Ectodermal cell (in vitro differentiated cells): ENCODE measurements at regions not wholly inside any gene's neighbourhood (a gene's known extent, or its start where the extent isn't known, plus 50 kb on each side); places are given as distances from the start of the nearest gene placed in this dataset.

ENCODE experiments used
- H3K27ac ChIP-seq: 2 replicates; pipeline ENCODE4 v1.7.0; 2013; ENCODE audit warnings: mild to moderate bottlenecking, low read depth, low read length; ENCODE audit not compliant: insufficient read depth, poor library complexity, severe bottlenecking
- H3K27me3 ChIP-seq: 2 replicates; pipeline ENCODE4 v1.7.0; 2013; ENCODE audit warnings: mild to moderate bottlenecking, low read length; ENCODE audit not compliant: insufficient read depth, control insufficient read depth, poor library complexity, severe bottlenecking
- H3K36me3 ChIP-seq: one replicate; pipeline ENCODE4 v1.7.0; 2013; ENCODE audit warnings: low read length; ENCODE audit not compliant: control insufficient read depth, insufficient read depth
- H3K4me1 ChIP-seq: one replicate; pipeline ENCODE4 v1.7.0; 2013; ENCODE audit warnings: low read length; ENCODE audit not compliant: control insufficient read depth, insufficient read depth
- H3K4me3 ChIP-seq: 2 replicates; pipeline ENCODE4 v1.7.0; 2013; ENCODE audit warnings: low read depth, low read length, control low read depth; ENCODE audit not compliant: insufficient read depth
- H3K9me3 ChIP-seq: 2 replicates; pipeline ENCODE4 v1.7.0; 2013; ENCODE audit warnings: mild to moderate bottlenecking, low read length, moderate library complexity; ENCODE audit not compliant: control insufficient read depth
- WGBS, 2 experiments: methylation state at CpG; one replicate each; pipeline ENCODE4 v1.1.7; 2013; ENCODE audit warnings: missing lambda C conversion rate in 2 of 2; 5-methylcytosine and 5-hydroxymethylcytosine counted together

GRCh38 chr1:30418939-30419720 is 304.3 kb downstream of the MATN1 start:
- WGBS, 2 experiments = 90 to 95% methylated on average over 7 of the region's 7 CpGs
- H3K27ac ChIP-seq = no peak overlapping the region
- no peaks in the 10 kb centered on the region for H3K36me3 ChIP-seq
- H3K27me3 ChIP-seq = no peaks in the 10 kb centered on the region
- H3K9me3 ChIP-seq = no peaks in the 10 kb centered on the region
- no peak overlapping the region for H3K4me3 ChIP-seq
- no peaks in the 10 kb centered on the region for H3K4me1 ChIP-seq

DNA sequence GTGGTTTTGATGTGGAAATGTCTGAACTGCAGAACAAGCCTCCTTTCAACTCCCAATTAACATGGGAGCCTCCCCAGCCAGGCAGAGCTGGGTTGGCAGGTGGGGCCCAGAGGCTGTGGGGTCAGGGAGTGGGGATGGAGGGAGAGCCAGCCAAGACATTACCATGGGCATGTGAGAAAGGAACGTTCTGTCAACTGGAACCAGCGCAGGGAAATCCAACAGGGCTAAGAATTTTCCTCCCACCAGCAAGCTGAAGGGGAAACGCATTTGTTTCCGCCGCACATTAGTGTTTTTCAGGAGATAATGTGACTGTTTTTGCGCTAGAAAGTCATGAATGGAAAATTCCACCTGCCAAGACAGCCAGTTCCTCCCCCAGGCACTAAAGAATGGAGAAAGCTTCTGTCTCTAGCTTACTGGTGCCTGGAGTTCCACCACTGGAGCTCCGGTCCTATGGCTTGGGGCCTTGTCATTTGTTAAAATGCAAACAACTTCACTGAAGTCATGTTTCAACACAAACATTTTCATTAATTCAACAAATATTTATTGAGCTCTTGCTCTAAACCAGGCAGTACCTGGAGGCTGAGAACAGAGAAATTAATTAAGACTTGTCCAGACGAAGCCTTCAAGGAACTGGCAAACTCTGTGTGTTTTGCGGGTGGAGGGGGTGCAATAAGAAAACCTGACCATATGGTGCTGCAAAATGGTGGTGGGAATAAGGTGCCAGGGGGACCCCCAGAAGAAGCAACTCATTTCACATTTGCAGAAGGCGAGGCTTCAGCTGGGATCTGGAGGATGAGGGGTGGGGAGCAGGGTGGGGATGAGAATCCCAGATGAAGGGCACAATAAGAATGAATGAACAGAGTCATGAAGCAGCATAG is 305.1 kb downstream of the MATN1 start:
- H3K4me1 ChIP-seq = no peaks in the 10 kb centered on the region
- no peaks in the 10 kb centered on the region for H3K27me3 ChIP-seq
- no peaks in the 10 kb centered on the region for H3K9me3 ChIP-seq
- H3K4me3 ChIP-seq = no peak overlapping the region
- no peak overlapping the region for H3K27ac ChIP-seq
- no peaks in the 10 kb centered on the region for H3K36me3 ChIP-seq
- WGBS, 2 experiments = 92 to 93% methylated on average over 10 of the region's 10 CpGs

DNA sequence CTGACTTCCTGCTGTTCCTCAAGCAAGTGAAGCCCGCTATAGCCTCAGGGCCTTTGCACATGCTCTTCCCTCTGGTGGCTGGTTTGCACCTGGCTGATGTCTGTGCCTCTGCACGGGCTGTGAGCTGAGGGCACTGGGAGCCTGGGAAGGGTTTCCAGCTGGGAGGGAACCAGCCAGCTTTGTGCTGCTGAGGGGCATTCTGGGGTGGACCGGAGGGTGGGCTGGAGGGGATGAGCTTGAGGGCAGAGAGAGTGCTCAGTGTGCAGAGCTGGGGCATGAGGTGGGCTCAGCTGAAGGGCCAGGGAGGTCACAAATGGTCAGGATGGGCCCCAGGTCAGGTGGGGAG is 305.7 kb downstream of the MATN1 start:
- Histone ChIP-seq H3K4me1 (no peaks in the 10 kb centered on the region), H3K9me3 (no peaks in the 10 kb centered on the region), H3K36me3 (no peaks in the 10 kb centered on the region), H3K27ac (no peak overlapping the region), H3K4me3 (no peak overlapping the region), H3K27me3 (no peaks in the 10 kb centered on the region)
- 89 to 92% methylated on average over 3 of the region's 3 CpGs for WGBS, 2 experiments

GRCh38 chr1:30417001-30417700 is 306.2 kb downstream of the MATN1 start:
- no peaks in the 10 kb centered on the region for H3K4me1 ChIP-seq
- no peak overlapping the region for H3K27ac ChIP-seq
- H3K36me3 ChIP-seq = no peaks in the 10 kb centered on the region
- H3K4me3 ChIP-seq = no peak overlapping the region
- H3K27me3 ChIP-seq = no peaks in the 10 kb centered on the region
- H3K9me3 ChIP-seq = no peaks in the 10 kb centered on the region
- 85 to 87% methylated on average over 11 of the region's 11 CpGs for WGBS, 2 experiments

GRCh38 chr1:30416221-30416820 is 307.1 kb downstream of the MATN1 start:
- H3K4me3 ChIP-seq = no peak overlapping the region
- H3K27me3 ChIP-seq = no peaks in the 10 kb centered on the region
- H3K27ac ChIP-seq = no peak overlapping the region
- H3K4me1 ChIP-seq = no peaks in the 10 kb centered on the region
- H3K36me3 ChIP-seq = no peaks in the 10 kb centered on the region
- no peaks in the 10 kb centered on the region for H3K9me3 ChIP-seq
- 66 to 75% methylated on average over 6 of the region's 6 CpGs for WGBS, 2 experiments

DNA sequence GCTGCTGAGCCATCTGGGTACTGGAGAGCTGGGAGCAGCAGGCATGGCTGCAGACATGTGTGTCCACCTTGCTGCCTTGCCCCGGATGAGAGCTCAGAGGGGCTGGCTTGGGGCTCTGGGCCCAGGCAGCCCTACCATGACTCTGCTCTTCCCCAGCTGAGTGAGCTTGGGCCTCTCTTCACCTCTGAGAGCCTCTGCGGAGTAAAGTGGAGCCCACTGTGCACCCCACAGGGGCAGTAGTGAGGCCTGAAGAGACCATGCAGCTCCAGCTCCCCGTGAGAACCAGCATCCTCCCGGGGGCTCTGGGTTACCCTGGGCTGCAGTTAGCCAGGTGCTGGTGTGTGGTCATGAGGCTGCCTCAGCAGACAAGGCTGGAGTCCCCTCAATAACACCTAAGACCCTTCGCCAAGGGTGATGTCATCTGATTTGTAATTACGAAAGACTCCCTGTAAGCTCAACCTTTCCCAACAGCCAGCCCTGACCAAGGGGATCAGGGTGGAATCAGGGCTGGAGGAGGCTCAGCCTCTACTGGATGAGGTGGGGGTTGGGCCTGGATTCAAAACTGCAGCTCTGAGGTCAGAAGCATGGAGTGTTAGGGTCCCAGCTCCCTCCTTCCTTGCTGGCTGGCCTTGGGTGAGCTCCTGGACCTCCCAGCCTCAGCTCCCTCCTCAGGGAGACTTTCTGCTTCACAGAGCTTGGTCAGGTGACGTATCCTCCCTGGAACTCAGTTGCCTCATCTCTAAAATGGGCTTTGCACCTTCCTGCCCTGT is 308.0 kb downstream of the MATN1 start:
- no peaks in the 10 kb centered on the region for H3K27me3 ChIP-seq
- H3K36me3 ChIP-seq = no peaks in the 10 kb centered on the region
- no peaks in the 10 kb centered on the region for H3K9me3 ChIP-seq
- 85 to 87% methylated on average over 7 of the region's 7 CpGs for WGBS, 2 experiments
- no peak overlapping the region for H3K4me3 ChIP-seq
- no peak overlapping the region for H3K27ac ChIP-seq
- H3K4me1 ChIP-seq = no peaks in the 10 kb centered on the region

GRCh38 chr1:30414851-30415165 is 308.6 kb downstream of the MATN1 start:
- H3K4me1 ChIP-seq = no peaks in the 10 kb centered on the region
- H3K4me3 ChIP-seq = no peak overlapping the region
- H3K27ac ChIP-seq = no peak overlapping the region
- no peaks in the 10 kb centered on the region for H3K36me3 ChIP-seq
- no peaks in the 10 kb centered on the region for H3K27me3 ChIP-seq
- no peaks in the 10 kb centered on the region for H3K9me3 ChIP-seq
- WGBS, 2 experiments = 91 to 98% methylated on average over 3 of the region's 3 CpGs

DNA sequence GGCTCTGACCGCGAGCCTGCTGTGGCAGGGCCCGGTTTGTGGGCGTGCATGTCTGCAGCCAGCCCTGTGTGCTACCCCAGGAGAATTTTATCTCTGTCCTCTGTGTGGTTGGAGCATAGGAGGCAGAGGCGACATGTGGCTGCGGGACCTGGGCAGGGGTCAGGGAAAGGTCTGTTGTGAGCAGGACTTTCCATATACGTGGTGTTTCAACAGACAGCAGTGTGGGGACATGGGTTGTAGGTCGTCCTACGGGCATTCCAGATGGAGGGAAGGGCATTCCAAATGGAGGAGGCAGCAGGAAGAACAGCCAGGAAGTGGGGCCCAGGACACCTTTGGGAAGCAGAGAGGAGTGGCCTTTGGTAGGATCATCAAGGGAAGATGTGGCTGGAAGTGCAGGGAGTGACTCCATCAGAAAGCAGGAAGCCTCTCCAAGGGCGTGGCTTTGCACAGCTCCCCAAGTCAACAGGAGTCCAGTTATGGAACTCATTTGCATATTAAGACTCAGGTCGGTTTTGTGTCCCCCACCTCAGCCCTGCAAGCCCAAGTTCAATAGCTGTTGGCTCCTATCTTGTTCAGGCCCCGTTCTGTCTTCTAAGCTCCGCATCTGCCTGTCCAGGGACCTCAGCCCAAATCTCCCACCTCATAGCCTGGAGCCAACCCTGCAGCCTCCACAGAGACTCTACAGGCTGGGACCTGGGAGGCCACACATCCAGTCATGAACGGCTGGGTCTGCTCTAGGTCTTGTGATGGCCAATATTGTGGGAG is 309.1 kb downstream of the MATN1 start:
- Histone ChIP-seq H3K27ac (no peak overlapping the region), H3K4me3 (no peak overlapping the region), H3K27me3 (no peaks in the 10 kb centered on the region), H3K9me3 (no peaks in the 10 kb centered on the region), H3K36me3 (no peaks in the 10 kb centered on the region), H3K4me1 (no peaks in the 10 kb centered on the region)
- 87 to 88% methylated on average over 14 of the region's 14 CpGs for WGBS, 2 experiments

DNA sequence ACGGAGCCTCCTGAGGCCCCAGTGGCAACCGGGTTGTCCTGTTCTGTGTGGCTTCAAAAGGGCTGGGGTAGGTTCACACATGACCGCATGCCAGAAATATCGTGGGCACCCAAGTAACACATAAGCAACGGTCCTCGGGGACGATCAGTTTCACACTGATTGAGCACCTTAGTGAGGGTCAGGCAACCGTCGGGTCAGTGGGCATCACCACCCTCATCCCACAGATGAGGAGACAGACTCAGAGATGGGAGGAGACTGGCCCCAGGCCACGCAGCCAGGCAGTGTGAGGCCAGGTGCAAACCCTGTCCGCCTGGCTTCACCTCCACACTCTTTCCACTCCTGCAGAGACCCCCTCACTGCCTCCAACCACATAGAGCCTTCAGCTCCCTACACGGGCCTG is 309.8 kb downstream of the MATN1 start:
- 93 to 96% methylated on average over 12 of the region's 12 CpGs for WGBS, 2 experiments

More for the DNA sequence above, 309.8 kb downstream of the MATN1 start:
- H3K27me3 ChIP-seq = no peaks in the 10 kb centered on the region
- no peaks in the 10 kb centered on the region for H3K9me3 ChIP-seq
- H3K4me3 ChIP-seq = no peak overlapping the region
- H3K27ac ChIP-seq = no peak overlapping the region
- H3K4me1 ChIP-seq = no peaks in the 10 kb centered on the region
- no peaks in the 10 kb centered on the region for H3K36me3 ChIP-seq
